GM21381 (cell line): ENCODE measurements at regions not wholly inside any gene's neighbourhood (a gene's known extent, or its start where the extent isn't known, plus 50 kb on each side); places are given as distances from the start of the nearest gene placed in this dataset.
"Not testable (repeated sequence)": the region's sequence is repeated elsewhere in the genome, so short reads cannot be mapped to it uniquely, and the experiment has no call there.

Experiments used
- ATAC-seq: cut with Tn5 transposase; IDR thresholded peaks from one replicate; pipeline ENCODE4 v1.9.1; 2021; ENCODE audit warnings: mild to moderate bottlenecking, moderate library complexity; ENCODE audit not compliant: unreplicated experiment

DNA sequence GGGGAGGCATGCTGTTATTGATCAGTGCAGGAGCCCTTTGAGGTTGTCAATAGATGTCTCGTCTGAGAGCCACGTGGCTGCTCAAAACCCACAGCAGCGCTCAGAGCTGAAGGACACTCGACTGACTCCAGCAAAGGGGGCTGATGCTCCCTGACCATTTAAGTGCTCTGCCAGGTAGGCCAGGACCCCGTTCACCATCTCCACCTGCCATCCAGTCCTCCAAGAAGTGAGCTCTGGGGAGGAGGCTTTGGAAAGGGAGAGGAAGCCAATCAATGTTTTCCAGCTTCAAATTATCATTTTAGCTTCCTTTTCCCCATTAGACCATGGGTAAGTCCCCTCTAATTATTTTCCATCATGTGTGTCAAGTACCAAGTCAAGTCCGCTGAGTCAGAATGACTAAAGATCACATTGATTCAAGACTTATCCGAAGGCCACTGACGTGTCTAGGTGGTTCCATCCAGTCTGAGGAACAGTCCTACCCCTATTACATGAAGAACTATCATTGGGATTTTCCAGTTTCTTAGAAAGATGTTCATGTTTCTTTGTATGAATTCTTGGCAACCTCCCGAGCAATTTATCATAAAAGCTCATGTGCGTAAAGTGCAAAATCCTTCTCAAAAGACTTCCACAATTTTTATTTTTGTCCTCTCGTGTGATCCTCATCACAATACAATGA lies 302.6 kb upstream of the LYZL1 start:
- ATAC-seq, result no peak

- no peak for ATAC-seq
Measured at GRCh38 chr10:28986856-28987255, 302.0 kb upstream of the LYZL1 start.

GRCh38 chr10:28987555-28988320 lies 301.1 kb upstream of the LYZL1 start:
- ATAC-seq, result no peak

GRCh38 chr10:28988980-28989379 lies 299.9 kb upstream of the LYZL1 start:
- no peak for ATAC-seq

GRCh38 chr10:28991333-28992270 lies 297.3 kb upstream of the LYZL1 start:
- ATAC-seq, result no peak

GRCh38 chr10:28993056-28993455 lies 295.8 kb upstream of the LYZL1 start:
- no peak for ATAC-seq

- no peak for ATAC-seq
Measured at GRCh38 chr10:28993861-28994260, 295.0 kb upstream of the LYZL1 start.

DNA sequence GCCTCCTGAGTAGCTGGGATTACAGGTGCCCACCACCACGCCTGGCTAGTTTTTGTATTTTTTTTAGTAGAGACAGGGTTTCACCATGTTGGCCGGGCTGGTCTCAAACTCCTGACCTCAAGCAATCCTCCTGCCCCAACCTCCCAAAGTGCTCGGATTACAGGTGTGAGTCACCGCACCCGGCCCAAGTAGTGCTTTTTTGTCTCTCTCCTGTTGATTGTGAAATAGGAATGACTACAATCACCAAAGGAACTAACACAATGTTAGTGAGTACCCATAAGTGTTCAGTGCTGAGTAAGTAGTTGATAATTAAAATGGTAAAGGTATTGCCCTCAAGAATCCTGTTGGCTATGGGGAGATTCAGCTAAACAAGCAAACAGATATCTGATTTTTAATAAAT lies 294.1 kb upstream of the LYZL1 start:
- not testable (repeated sequence) for ATAC-seq

- no peak for ATAC-seq
Measured at GRCh38 chr10:28995497-28995896, 293.4 kb upstream of the LYZL1 start.

GRCh38 chr10:28996345-28996744 lies 292.5 kb upstream of the LYZL1 start:
- ATAC-seq, result no peak

GRCh38 chr10:28996947-28997551 lies 291.8 kb upstream of the LYZL1 start:
- ATAC-seq, result no peak

- no peak for ATAC-seq
Measured at GRCh38 chr10:28997734-28998133, 291.1 kb upstream of the LYZL1 start.

DNA sequence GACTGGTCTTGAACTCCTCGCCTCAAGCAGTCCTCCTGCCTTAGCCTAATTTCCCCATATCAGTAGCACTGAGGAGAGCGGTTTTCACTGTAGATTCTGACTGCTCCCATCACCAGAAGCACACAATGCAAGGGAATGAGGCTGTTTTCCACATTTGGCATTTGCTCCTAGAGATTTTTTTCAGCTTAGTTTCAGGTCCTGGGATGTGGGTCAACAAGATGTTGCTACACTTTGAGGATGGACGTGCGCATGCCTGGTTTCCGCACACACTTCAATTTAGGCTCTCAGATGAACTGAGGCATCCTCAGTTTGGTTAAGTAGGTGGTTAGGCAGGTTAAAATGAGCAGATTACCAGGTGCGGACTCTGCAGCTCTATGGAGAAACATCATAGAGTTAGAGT lies 287.1 kb upstream of the LYZL1 start:
- ATAC-seq, result no peak

GRCh38 chr10:29003014-29003413 lies 285.9 kb upstream of the LYZL1 start:
- ATAC-seq, result not testable (repeated sequence)

GRCh38 chr10:29005988-29006387 lies 282.9 kb upstream of the LYZL1 start:
- no peak for ATAC-seq

- no peak for ATAC-seq
Measured at GRCh38 chr10:29007370-29007747, 281.5 kb upstream of the LYZL1 start.

- ATAC-seq, result no peak
Measured at GRCh38 chr10:29007748-29008610, 280.9 kb upstream of the LYZL1 start.

DNA sequence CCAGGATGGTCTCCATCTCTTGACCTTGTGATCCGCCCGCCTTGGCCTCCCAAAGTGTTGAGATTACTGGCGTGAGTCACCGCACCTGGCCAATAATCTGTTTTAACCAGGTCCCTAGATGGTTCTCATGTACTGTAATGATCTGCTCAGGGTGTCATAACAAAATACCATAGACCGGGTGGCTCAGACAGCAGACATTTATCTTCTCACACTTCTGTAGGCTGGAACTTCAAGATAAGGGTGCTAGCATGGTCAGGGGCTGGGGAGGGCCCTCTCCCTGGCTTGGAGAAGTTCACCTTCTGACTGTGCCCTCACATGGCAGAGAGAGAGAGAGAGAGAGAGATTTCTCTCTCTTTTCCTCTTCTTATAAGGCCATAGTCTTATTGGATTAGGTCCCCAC lies 279.4 kb upstream of the LYZL1 start:
- ATAC-seq, result no peak

DNA sequence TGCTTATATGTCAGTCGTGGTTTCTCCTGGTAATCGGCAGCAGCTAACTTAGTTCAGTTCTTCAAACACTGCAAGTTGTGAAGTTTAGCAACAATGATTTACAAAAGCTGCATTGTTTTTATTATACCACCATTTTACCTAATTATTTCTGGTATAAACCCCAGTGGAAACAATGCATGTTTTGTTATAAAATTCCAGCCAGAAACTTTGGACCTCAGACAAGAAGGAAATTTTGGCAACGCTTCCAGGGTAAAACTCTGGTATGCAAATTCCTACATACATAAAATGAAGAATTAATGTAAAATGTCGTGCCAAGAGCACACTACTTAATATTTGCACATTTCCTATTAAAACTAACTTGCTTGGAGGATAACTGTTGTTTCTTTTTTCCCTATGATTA lies 277.4 kb upstream of the LYZL1 start:
- ATAC-seq, result no peak

GRCh38 chr10:29012926-29013554 lies 275.8 kb upstream of the LYZL1 start:
- ATAC-seq, result no peak
